Kidney (tissue), 13 donors: ENCODE measurements at regions not wholly inside any gene's neighbourhood (a gene's known extent, or its start where the extent isn't known, plus 50 kb on each side); places are given as distances from the start of the nearest gene placed in this dataset.

Source experiments
- DNase-seq, 5 donors: peaks; one replicate each; pipeline ENCODE4 v3.0.0-alpha.2; 2013 to 2020
- FAIRE-seq: peaks from 2 replicates; lab custom pipeline; 2012; peaks lifted over from hg19 to GRCh38; lab: Jason Lieb, UNC
- H3K27ac ChIP-seq, 2 donors: one replicate each; pipeline ENCODE4 v1.7.0; 2013; ENCODE audit warnings: low read depth in 2 of 2, low read length in 2 of 2, inconsistent platforms in 1 of 2
- H3K27me3 ChIP-seq: one replicate; pipeline ENCODE4 v1.7.1; 2013; ENCODE audit warnings: low read length, inconsistent platforms; ENCODE audit not compliant: control insufficient read depth, insufficient read depth
- H3K36me3 ChIP-seq, 3 donors: one replicate each; pipeline versions ENCODE4 v1.7.0 to v1.7.1; 2013; ENCODE audit warnings: low read length in 3 of 3, control low read depth in 1 of 3, inconsistent platforms in 1 of 3; ENCODE audit not compliant: insufficient read depth in 3 of 3, control insufficient read depth in 2 of 3
- H3K4me1 ChIP-seq, 3 donors: one replicate each; pipeline versions ENCODE4 v1.7.0 to v1.7.1; 2013; ENCODE audit warnings: low read length in 3 of 3, inconsistent platforms in 1 of 3, low read depth in 1 of 3; ENCODE audit not compliant: control insufficient read depth in 2 of 3, insufficient read depth in 2 of 3
- H3K4me3 ChIP-seq, 3 donors: one replicate each; pipeline versions ENCODE4 v1.7.0 to v1.8.1; 2013; ENCODE audit warnings: low read length in 3 of 3, control low read depth in 1 of 3, inconsistent platforms in 1 of 3
- H3K9ac ChIP-seq, 3 donors: one replicate each; pipeline versions ENCODE4 v1.7.0 to v1.7.1; 2013; ENCODE audit warnings: low read length in 3 of 3, control low read depth in 1 of 3, inconsistent platforms in 1 of 3
- H3K9me3 ChIP-seq, 3 donors: one replicate each; pipeline versions ENCODE4 v1.7.0 to v1.7.1; 2013; ENCODE audit warnings: low read length in 3 of 3, control low read depth in 1 of 3, inconsistent platforms in 1 of 3; ENCODE audit not compliant: control insufficient read depth in 2 of 3, insufficient read depth in 1 of 3
- intact Hi-C: fragments of 100-400 bp; cut with DNase I; formaldehyde crosslinking; loops from one replicate; pipeline ENCODE4 v1.11.1; 2022
- TF ChIP-seq, protein P1 (sequence below): IDR thresholded peaks from 3 replicates; pipeline ENCODE4 v1.5.1; 2012; ENCODE audit warnings: mild to moderate bottlenecking, moderate library complexity, borderline replicate concordance; ENCODE audit not compliant: insufficient read depth; ENCODE audit errors: extremely low read depth
- donor health status: control.
- donor health status: control.
- donor health status: control.
- donor health status: control.
- donor health status: control.
- donor health status: DM: yes; HTN: yes; CAD: no.
- donor health status: Normal renal cell carcinoma (clear cell type).

DNA sequence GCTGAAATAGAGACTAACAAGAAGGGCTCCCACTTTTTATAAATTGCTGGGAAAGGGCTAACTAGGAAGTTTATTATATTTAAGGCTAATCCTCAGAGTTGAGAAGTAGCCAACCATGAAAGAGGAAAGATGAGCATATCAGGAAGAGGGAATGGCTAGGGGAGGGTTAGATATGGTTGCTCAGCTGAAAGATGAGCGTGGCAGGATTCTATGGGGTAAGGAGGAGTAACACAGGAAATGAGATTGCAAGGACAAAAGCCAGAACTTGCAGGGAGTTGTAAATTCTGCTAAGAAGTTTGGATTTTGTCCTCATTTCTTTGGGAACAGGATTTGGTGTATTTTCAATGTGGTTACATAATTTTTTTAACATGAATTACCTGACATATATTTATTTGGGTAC, 127.4 kb upstream of the ATP2B1 start:
- Histone ChIP-seq H3K4me3 (no peak overlapping the region), H3K4me1 (no peaks in the 10 kb centered on the region), H3K27ac (no peak overlapping the region), H3K27me3 (no peaks in the 10 kb centered on the region), H3K36me3 (no peaks in the 10 kb centered on the region), H3K9me3 (no peaks in the 10 kb centered on the region), H3K9ac (no peak overlapping the region)
- TF ChIP-seq, protein P1, sequence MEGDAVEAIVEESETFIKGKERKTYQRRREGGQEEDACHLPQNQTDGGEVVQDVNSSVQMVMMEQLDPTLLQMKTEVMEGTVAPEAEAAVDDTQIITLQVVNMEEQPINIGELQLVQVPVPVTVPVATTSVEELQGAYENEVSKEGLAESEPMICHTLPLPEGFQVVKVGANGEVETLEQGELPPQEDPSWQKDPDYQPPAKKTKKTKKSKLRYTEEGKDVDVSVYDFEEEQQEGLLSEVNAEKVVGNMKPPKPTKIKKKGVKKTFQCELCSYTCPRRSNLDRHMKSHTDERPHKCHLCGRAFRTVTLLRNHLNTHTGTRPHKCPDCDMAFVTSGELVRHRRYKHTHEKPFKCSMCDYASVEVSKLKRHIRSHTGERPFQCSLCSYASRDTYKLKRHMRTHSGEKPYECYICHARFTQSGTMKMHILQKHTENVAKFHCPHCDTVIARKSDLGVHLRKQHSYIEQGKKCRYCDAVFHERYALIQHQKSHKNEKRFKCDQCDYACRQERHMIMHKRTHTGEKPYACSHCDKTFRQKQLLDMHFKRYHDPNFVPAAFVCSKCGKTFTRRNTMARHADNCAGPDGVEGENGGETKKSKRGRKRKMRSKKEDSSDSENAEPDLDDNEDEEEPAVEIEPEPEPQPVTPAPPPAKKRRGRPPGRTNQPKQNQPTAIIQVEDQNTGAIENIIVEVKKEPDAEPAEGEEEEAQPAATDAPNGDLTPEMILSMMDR: no peak
- intact Hi-C loops: no loop called here
- no peak for FAIRE-seq
- DNase-seq: peak in 2 of 5 donors; percentile 27 to 42

DNA sequence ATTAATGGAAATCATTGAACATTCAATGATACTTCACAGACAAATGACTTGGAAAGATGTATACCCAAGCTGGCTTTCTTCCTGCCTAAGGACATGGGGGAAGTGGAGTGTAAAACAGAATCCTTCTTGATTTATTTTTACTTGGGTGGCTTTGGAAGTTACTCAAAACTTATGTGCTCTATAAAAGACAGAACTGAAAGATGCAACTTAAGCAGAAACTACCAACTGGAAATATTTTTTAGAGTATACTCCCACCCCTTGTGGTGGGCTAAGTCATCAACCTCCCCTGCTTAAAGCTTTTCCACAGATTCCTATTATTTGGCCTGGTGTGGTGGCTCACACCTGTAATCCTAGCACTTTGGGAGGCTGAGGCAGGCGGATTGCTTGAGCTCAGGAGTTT, 126.0 kb upstream of the ATP2B1 start:
- H3K9ac ChIP-seq: no peak overlapping the region
- intact Hi-C loops: no loop called here
- no peak overlapping the region for H3K27ac ChIP-seq
- DNase-seq: no peak
- TF ChIP-seq, protein P1: no peak
- H3K27me3 ChIP-seq: no peaks in the 10 kb centered on the region
- H3K36me3 ChIP-seq: no peaks in the 10 kb centered on the region
- H3K4me3 ChIP-seq: no peak overlapping the region
- no peak for FAIRE-seq
- no peaks in the 10 kb centered on the region for H3K4me1 ChIP-seq
- no peaks in the 10 kb centered on the region for H3K9me3 ChIP-seq

DNA sequence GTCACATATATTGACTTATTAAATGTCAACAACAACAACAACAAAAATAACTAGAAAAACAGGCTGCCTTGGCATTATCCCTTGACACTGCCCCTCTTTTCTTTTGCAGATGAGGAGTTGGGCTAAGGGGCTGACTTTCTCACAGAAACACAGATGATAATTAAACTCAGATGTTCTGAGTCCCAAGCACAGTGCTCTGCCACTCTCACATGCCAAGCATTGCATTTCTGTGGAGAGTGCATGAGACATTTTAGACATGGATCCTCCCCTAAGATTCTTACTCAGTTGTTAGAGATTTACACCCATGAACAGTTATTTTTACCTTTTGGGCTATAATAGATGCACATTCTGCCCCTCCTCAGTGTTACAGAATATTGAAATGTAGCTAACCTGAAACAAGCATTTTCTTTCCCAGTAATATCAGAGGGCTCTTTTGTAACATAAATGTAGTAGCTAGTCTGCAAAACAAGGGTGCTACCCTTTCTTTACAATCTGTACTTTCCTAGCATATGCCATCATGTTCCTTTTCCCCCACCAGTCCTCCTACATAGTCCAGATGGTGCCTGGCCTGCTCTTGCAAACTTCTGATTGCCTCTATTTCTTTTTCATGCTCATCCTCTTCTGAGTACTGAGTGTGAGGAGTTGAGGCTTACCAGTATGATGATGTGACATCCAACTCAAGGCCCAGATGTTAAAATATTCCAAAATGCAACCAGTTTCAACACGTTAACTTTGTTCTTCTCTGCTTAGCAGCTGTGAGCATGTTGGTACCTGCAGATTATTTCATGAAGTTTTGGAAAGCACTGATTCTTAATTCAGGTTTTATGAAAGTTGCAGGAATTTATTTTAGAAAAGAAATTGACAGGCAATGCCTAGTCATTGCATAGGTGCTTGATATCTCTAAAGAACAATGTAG, 125.0 kb upstream of the ATP2B1 start:
- no peak for DNase-seq
- H3K4me3 ChIP-seq: no peak overlapping the region
- no peaks in the 10 kb centered on the region for H3K27me3 ChIP-seq
- no peak overlapping the region for H3K27ac ChIP-seq
- H3K9ac ChIP-seq: no peak overlapping the region
- H3K4me1 ChIP-seq: no peaks in the 10 kb centered on the region
- no peaks in the 10 kb centered on the region for H3K9me3 ChIP-seq
- intact Hi-C loops: no loop called here
- no peaks in the 10 kb centered on the region for H3K36me3 ChIP-seq
- TF ChIP-seq, protein P1: no peak
- FAIRE-seq: no peak
